HUDEP-2 (cell line): ENCODE measurements at regions not wholly inside any gene's neighbourhood (a gene's known extent, or its start where the extent isn't known, plus 50 kb on each side); places are given as distances from the start of the nearest gene placed in this dataset.
A peak's percentile ranks its signal among the peaks of the same experiment; 100 is the strongest.
"Not testable (repeated sequence)": the region's sequence is repeated elsewhere in the genome, so short reads cannot be mapped to it uniquely, and the experiment has no call there.

Source experiments
- DNase-seq, 76 experiments: peaks; one replicate each; lab custom pipeline; 2025; ENCODE audit not compliant: unreplicated experiment in 76 of 76; lab: John Stamatoyannopoulos, UW

- no peak for DNase-seq
These were observed 146.2 kb downstream of the NFKBIZ start for GRCh38 chr3:101995371-101996046.

GRCh38 chr3:101996832-101997231, 147.5 kb downstream of the NFKBIZ start:
- DNase-seq, result no peak

- DNase-seq, result peak in 2 of 76 experiments; percentile 1 to 5
These were observed 149.1 kb downstream of the NFKBIZ start for GRCh38 chr3:101998256-101998926.

- DNase-seq, result no peak
These were observed 150.0 kb downstream of the NFKBIZ start for GRCh38 chr3:101999177-101999779.

- no peak for DNase-seq
These were observed 151.4 kb downstream of the NFKBIZ start for GRCh38 chr3:102000620-102001209.

GRCh38 chr3:102002056-102002455, 152.7 kb downstream of the NFKBIZ start:
- DNase-seq, result no peak

GRCh38 chr3:102004561-102004960, 155.2 kb downstream of the NFKBIZ start:
- no peak for DNase-seq

GRCh38 chr3:102005551-102005950, 156.2 kb downstream of the NFKBIZ start:
- DNase-seq, result no peak

- peak in 2 of 76 experiments; percentile 1 for DNase-seq
These were observed 157.6 kb downstream of the NFKBIZ start for GRCh38 chr3:102006812-102007485.

GRCh38 chr3:102008436-102008835, 159.1 kb downstream of the NFKBIZ start:
- DNase-seq, result not testable (repeated sequence)

- DNase-seq, result no peak
These were observed 167.1 kb downstream of the NFKBIZ start for GRCh38 chr3:102016417-102016816.

- no peak for DNase-seq
These were observed 168.5 kb downstream of the NFKBIZ start for GRCh38 chr3:102017784-102018183.

GRCh38 chr3:102018551-102018950, 169.2 kb downstream of the NFKBIZ start:
- DNase-seq, result no peak

GRCh38 chr3:102020735-102021134, 171.4 kb downstream of the NFKBIZ start:
- DNase-seq, result no peak

GRCh38 chr3:102024270-102024904, 175.1 kb downstream of the NFKBIZ start:
- DNase-seq, result no peak

- no peak for DNase-seq
These were observed 176.4 kb downstream of the NFKBIZ start for GRCh38 chr3:102025606-102026270.

- DNase-seq, result no peak
These were observed 177.3 kb downstream of the NFKBIZ start for GRCh38 chr3:102026656-102027055.

GRCh38 chr3:102030661-102031060, 181.3 kb downstream of the NFKBIZ start:
- no peak for DNase-seq

- DNase-seq, result no peak
These were observed 182.5 kb downstream of the NFKBIZ start for GRCh38 chr3:102031834-102032233.
